ENCODE measurements at regions not wholly inside any gene's neighbourhood (a gene's known extent, or its start where the extent isn't known, plus 50 kb on each side); places are given as distances from the start of the nearest gene placed in this dataset.

DNA sequence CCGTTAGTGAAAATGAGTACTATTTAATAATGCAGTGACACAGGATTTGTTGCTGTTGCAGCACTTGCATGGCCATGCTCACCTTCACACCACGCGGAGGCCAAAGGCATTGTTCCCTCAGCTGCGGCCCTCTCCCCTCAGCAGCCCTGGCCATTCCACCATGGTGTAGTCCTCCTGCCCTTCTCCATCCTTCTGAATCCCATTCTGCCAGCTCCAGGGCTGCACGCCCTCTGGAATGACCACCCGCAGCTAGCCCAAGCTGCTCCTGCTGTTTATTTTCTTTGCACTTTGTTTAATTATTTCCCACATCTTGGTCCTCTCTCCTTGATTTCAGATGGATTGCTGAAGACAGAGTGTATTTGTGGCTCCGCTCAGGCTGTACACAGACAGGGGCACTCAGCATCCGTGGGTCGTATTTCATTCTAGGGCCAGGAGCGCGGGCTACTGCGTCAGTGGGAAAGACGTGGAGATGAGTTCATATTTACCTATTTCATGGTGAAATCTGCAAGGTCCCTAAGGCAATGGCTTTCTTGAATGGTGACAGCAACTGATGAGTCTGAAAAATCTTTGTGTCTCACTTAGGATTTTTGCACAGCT is 81.4 kb upstream of the DUSP22 start:
- Mint-ChIP-seq H3K27me3 (ENCODE audit: low read depth) (peaks cover 19% of the 10 kb centered on the region), H3K36me3 (ENCODE audit: insufficient read depth in 1 of 3, low read depth in 3 of 3) (peaks cover 2 to 7% (median 7%) of the 10 kb centered on the region in 3 experiments; a peak in 3 of 7 replicates), H3K4me3 (no peak overlapping the region), H3K9me3 (peaks cover 10 to 13% of the 10 kb centered on the region in 2 experiments; a peak in 4 of 5 replicates), H3K27ac (no peak overlapping the region; a peak in 1 of 7 replicates), H3K4me1 (peaks cover 6 to 9% of the 10 kb centered on the region in 2 experiments)
- Histone ChIP-seq H3K9me3 (ENCODE audit: control insufficient read depth, low read depth, low read length) (no peaks in the 10 kb centered on the region), H4K20me1 (ENCODE audit: control insufficient read depth, insufficient read depth, insufficient read length) (no peaks in the 10 kb centered on the region), H3K27ac (ENCODE audit: insufficient read length, low read depth, low read length) (no peak overlapping the region), H2BK20ac (ENCODE audit: low read depth, low read length, poor library complexity, severe bottlenecking) (no peak overlapping the region), H4K5ac (ENCODE audit: insufficient read length, low read depth, low read length) (no peak overlapping the region), H2AK5ac (ENCODE audit: insufficient read length, low read length) (no peak overlapping the region), H2BK15ac (ENCODE audit: low read depth, low read length) (no peak overlapping the region), H3K23me2 (ENCODE audit: insufficient read length, low read depth, low read length, poor library complexity, severe bottlenecking) (no peaks in the 10 kb centered on the region), H4K8ac (replicated peaks; ENCODE audit: insufficient read length, low read depth, low read length) (no peak overlapping the region), H3K79me1 (ENCODE audit: insufficient read depth, low read depth, low read length, poor library complexity, severe bottlenecking) (no peaks in the 10 kb centered on the region), H3T11ph (ENCODE audit: low read length) (no peak overlapping the region), H3K56ac (ENCODE audit: insufficient read length, low read depth, low read length) (no peak overlapping the region), H3K4ac (ENCODE audit: low read depth, low read length) (no peak overlapping the region), H3K14ac (ENCODE audit: insufficient read depth, low read length) (no peak overlapping the region), H3K9ac (ENCODE audit: extremely low read depth, insufficient read length, low read length) (no peak overlapping the region), H3K18ac (ENCODE audit: insufficient read length, low read depth, low read length) (no peak overlapping the region), H3K23ac (ENCODE audit: insufficient read length, low read depth, low read length) (no peak overlapping the region), H3K79me2 (ENCODE audit: insufficient read depth, low read length) (no peaks in the 10 kb centered on the region), H4K91ac (ENCODE audit: insufficient read length, low read depth, low read length) (no peak overlapping the region), H2BK12ac (ENCODE audit: insufficient read length, low read depth, low read length) (no peak overlapping the region), H2BK5ac (ENCODE audit: insufficient read length, low read length) (no peak overlapping the region), H3K4me1 (ENCODE audit: insufficient read depth, low read length) (no peaks in the 10 kb centered on the region), H3K4me2 (ENCODE audit: insufficient read depth, insufficient read length, low read length) (no peak overlapping the region), H2AFZ (ENCODE audit: low read length) (no peak overlapping the region), H2BK120ac (ENCODE audit: low read depth, low read length, poor library complexity, severe bottlenecking) (no peak overlapping the region), H3K27me3 (ENCODE audit: insufficient read depth, low read length) (no peaks in the 10 kb centered on the region)
- DNase-seq = no peak
- TF ChIP-seq, protein P1, sequence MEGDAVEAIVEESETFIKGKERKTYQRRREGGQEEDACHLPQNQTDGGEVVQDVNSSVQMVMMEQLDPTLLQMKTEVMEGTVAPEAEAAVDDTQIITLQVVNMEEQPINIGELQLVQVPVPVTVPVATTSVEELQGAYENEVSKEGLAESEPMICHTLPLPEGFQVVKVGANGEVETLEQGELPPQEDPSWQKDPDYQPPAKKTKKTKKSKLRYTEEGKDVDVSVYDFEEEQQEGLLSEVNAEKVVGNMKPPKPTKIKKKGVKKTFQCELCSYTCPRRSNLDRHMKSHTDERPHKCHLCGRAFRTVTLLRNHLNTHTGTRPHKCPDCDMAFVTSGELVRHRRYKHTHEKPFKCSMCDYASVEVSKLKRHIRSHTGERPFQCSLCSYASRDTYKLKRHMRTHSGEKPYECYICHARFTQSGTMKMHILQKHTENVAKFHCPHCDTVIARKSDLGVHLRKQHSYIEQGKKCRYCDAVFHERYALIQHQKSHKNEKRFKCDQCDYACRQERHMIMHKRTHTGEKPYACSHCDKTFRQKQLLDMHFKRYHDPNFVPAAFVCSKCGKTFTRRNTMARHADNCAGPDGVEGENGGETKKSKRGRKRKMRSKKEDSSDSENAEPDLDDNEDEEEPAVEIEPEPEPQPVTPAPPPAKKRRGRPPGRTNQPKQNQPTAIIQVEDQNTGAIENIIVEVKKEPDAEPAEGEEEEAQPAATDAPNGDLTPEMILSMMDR (conservative IDR thresholded peaks at IDR 0.05) = no peak
- no CpG with 5 or more reads among the region's 13 CpGs for WGBS (ENCODE audit: extremely low coverage, insufficient read length, low lambda C conversion rate)
